ENCODE measurements at regions not wholly inside any gene's neighbourhood (a gene's known extent, or its start where the extent isn't known, plus 50 kb on each side); places are given as distances from the start of the nearest gene placed in this dataset.

- BruUV-seq (replicated peaks) = no TSS peak
- Mint-ChIP-seq H3K27me3 (ENCODE audit: insufficient read depth, unreplicated experiment) (no peaks in the 10 kb centered on the region), H3K4me3 (ENCODE audit: unreplicated experiment) (no peak overlapping the region), H3K4me1 (ENCODE audit: low read depth, unreplicated experiment) (peaks cover 8% of the 10 kb centered on the region), H3K36me3 (ENCODE audit: insufficient read depth, unreplicated experiment) (peaks cover 18% of the 10 kb centered on the region), H3K27ac (ENCODE audit: unreplicated experiment) (peak overlapping the region; percentile 31), H3K9me3 (ENCODE audit: unreplicated experiment) (no peaks in the 10 kb centered on the region)
- H3K4me3 ChIP-seq (ENCODE audit: low read depth, low read length) = no peak overlapping the region
- TF ChIP-seq CTCF (IDR thresholded peaks at IDR 0.05; ENCODE audit: insufficient read depth in 1 of 2, low read depth in 1 of 2, low read length in 1 of 2, severe bottlenecking in 1 of 2, unreplicated experiment in 1 of 2) = no peak
- ChIA-PET CTCF (interaction anchor here (0.6 kb wide), 1 partner anchor 249 kb away, joined by 3 read pairs; no protein-coding TSS in a partner anchor), POLR2A (no interaction called here)
- no peaks in the 10 kb centered on the region for H3K27me3 ChIP-seq (replicated peaks; ENCODE audit: control insufficient read depth, insufficient read depth, low read length)
- 0 out of 2 replicates have a peak, but pooled peaks cover 5% of the 10 kb centered on the region for H3K9me3 ChIP-seq
- H3K36me3 ChIP-seq (ENCODE audit: control insufficient read depth, insufficient read depth, low read length) = no peaks in the 10 kb centered on the region; the same call in 1 of the 2 replicates
- intact Hi-C loops (cut with micrococcal nuclease; ENCODE audit: unreplicated experiment) = no loop called here
- no peak for DNase-seq
- H3K4me1 ChIP-seq = peaks cover 38% of the 10 kb centered on the region
Observed at GRCh38 chr17:72476575-72476986, 355.8 kb downstream of the SOX9 start.

GRCh38 chr17:72477491-72477890, 356.7 kb downstream of the SOX9 start:
- no peak overlapping the region for H3K4me3 Mint-ChIP-seq (ENCODE audit: unreplicated experiment)
- no peaks in the 10 kb centered on the region for H3K27me3 Mint-ChIP-seq (ENCODE audit: insufficient read depth, unreplicated experiment)
- peaks cover 3% of the 10 kb centered on the region for H3K9me3 Mint-ChIP-seq (ENCODE audit: unreplicated experiment)
- TF ChIP-seq CTCF (IDR thresholded peaks at IDR 0.05; ENCODE audit: insufficient read depth in 1 of 2, low read depth in 1 of 2, low read length in 1 of 2, severe bottlenecking in 1 of 2, unreplicated experiment in 1 of 2) = no peak
- H3K9me3 ChIP-seq = 0 out of 2 replicates have a peak, but pooled peaks cover 5% of the 10 kb centered on the region
- CTCF ChIA-PET = interaction anchor here (0.6 kb wide), 1 partner anchor 62 kb away, joined by 3 read pairs; no protein-coding TSS in a partner anchor
- H3K4me1 Mint-ChIP-seq (ENCODE audit: low read depth, unreplicated experiment) = peaks cover 8% of the 10 kb centered on the region
- intact Hi-C loops (cut with micrococcal nuclease; ENCODE audit: unreplicated experiment) = no loop called here
- peaks cover 32% of the 10 kb centered on the region for H3K4me1 ChIP-seq
- peak; percentile 49 to 62 for DNase-seq
- no peaks in the 10 kb centered on the region; the same call in 1 of the 2 replicates for H3K36me3 ChIP-seq (ENCODE audit: control insufficient read depth, insufficient read depth, low read length)
- POLR2A ChIA-PET = interaction anchor here (0.6 kb wide), 1 partner anchor 357 kb away, joined by 3 read pairs; the partner anchor contains the start of gene SOX9
- BruUV-seq (replicated peaks) = no TSS peak
- peak overlapping the region; percentile 31 for H3K27ac Mint-ChIP-seq (ENCODE audit: unreplicated experiment)
- no peaks in the 10 kb centered on the region for H3K27me3 ChIP-seq (replicated peaks; ENCODE audit: control insufficient read depth, insufficient read depth, low read length)
- no peak overlapping the region for H3K4me3 ChIP-seq (ENCODE audit: low read depth, low read length)
- peaks cover 18% of the 10 kb centered on the region for H3K36me3 Mint-ChIP-seq (ENCODE audit: insufficient read depth, unreplicated experiment)

- POLR2A ChIA-PET = no interaction called here
- intact Hi-C loops (cut with micrococcal nuclease; ENCODE audit: unreplicated experiment) = loop anchor here (1.0 kb wide), 1 partner anchor 359 kb away; no protein-coding TSS in a partner anchor
Observed at GRCh38 chr17:72479113-72479512, 358.3 kb downstream of the SOX9 start.

More at GRCh38 chr17:72479113-72479512, 358.3 kb downstream of the SOX9 start:
- Mint-ChIP-seq H3K4me1 (ENCODE audit: low read depth, unreplicated experiment) (peaks cover 8% of the 10 kb centered on the region), H3K27ac (ENCODE audit: unreplicated experiment) (no peak overlapping the region), H3K36me3 (ENCODE audit: insufficient read depth, unreplicated experiment) (peaks cover 18% of the 10 kb centered on the region), H3K9me3 (ENCODE audit: unreplicated experiment) (peaks cover 19% of the 10 kb centered on the region), H3K4me3 (ENCODE audit: unreplicated experiment) (no peak overlapping the region), H3K27me3 (ENCODE audit: insufficient read depth, unreplicated experiment) (no peaks in the 10 kb centered on the region)
- H3K27me3 ChIP-seq (replicated peaks; ENCODE audit: control insufficient read depth, insufficient read depth, low read length) = no peaks in the 10 kb centered on the region
- BruUV-seq (replicated peaks) = no TSS peak
- peak in 1 of 2 experiments; percentile 49 for DNase-seq
- CTCF ChIA-PET = interaction anchor here (0.5 kb wide), 1 partner anchor 307 kb away, joined by 3 read pairs; no protein-coding TSS in a partner anchor
- H3K36me3 ChIP-seq (ENCODE audit: control insufficient read depth, insufficient read depth, low read length) = no peaks in the 10 kb centered on the region
- 0 out of 2 replicates have a peak, but pooled peaks cover 5% of the 10 kb centered on the region for H3K9me3 ChIP-seq
- peaks cover 27% of the 10 kb centered on the region for H3K4me1 ChIP-seq
- TF ChIP-seq CTCF (IDR thresholded peaks at IDR 0.05; ENCODE audit: insufficient read depth in 1 of 2, low read depth in 1 of 2, low read length in 1 of 2, severe bottlenecking in 1 of 2, unreplicated experiment in 1 of 2) = peak; percentile 20 to 41
- H3K4me3 ChIP-seq (ENCODE audit: low read depth, low read length) = no peak overlapping the region

All from Caco-2 (cell line).